Breast epithelium (tissue), 4 donors: ENCODE measurements at regions not wholly inside any gene's neighbourhood (a gene's known extent, or its start where the extent isn't known, plus 50 kb on each side); places are given as distances from the start of the nearest gene placed in this dataset.

Experiments used
- DNase-seq, 2 donors: peaks; one replicate each; pipeline ENCODE4 v3.0.0-alpha.2; 2019; ENCODE audit warnings: low spot score in 2 of 2
- H3K27ac ChIP-seq, 2 donors: fragments of 200-600 bp; sonication (generic) in 1 of 2; one replicate each; pipeline ENCODE4 v1.5.1; 2016 to 2019; ENCODE audit warnings: mild to moderate bottlenecking in 1 of 2
- H3K27me3 ChIP-seq, 2 donors: fragments of 200-600 bp; sonication (generic) in 1 of 2; one replicate each; pipeline versions ENCODE4 v1.5.1 to v1.6.0; 2017 to 2019; ENCODE audit warnings: control low read depth in 1 of 2, mild to moderate bottlenecking in 1 of 2
- H3K36me3 ChIP-seq: fragments of 200-600 bp; one replicate; pipeline ENCODE4 v1.5.1; 2019
- H3K4me1 ChIP-seq, 2 donors: fragments of 200-600 bp; sonication (generic); one replicate each; pipeline ENCODE4 v1.5.1; 2016 to 2019; ENCODE audit warnings: control low read depth in 1 of 2
- H3K4me3 ChIP-seq, 3 donors: fragments of 200-600 bp; sonication (generic); 1 replicate in 2 of 3; 2 replicates in 1 of 3; pipeline ENCODE4 v1.5.1; 2016 to 2019; ENCODE audit warnings: mild to moderate bottlenecking in 3 of 3, moderate library complexity in 2 of 3
- H3K9me3 ChIP-seq, 2 donors: fragments of 200-600 bp; sonication (generic) in 1 of 2; one replicate each; pipeline ENCODE4 v1.5.1; 2016 to 2019; ENCODE audit warnings: control low read depth in 1 of 2
- POLR2A ChIP-seq: fragments of 450-650 bp; IDR thresholded peaks from one replicate; pipeline ENCODE4 v1.6.1; 2016; ENCODE audit warnings: antibody characterized with exemption, mild to moderate bottlenecking, moderate library complexity
- POLR2AphosphoS5 ChIP-seq, 3 donors: sonication (generic); formaldehyde crosslinking; IDR thresholded peaks; one replicate each; pipeline ENCODE4 v1.6.1; 2017; ENCODE audit warnings: antibody characterized with exemption in 3 of 3
- intact Hi-C: fragments of 100-400 bp; cut with DNase I; formaldehyde crosslinking; loops from one replicate; pipeline ENCODE4 v1.15.1; 2023; ENCODE audit warnings: low total_unique reads
- TF ChIP-seq, protein P1 (sequence below), 3 donors: fragments of 450-650 bp; IDR thresholded peaks; one replicate each; pipeline ENCODE4 v1.5.1; 2016 to 2017; ENCODE audit warnings: antibody characterized with exemption in 3 of 3, mild to moderate bottlenecking in 3 of 3, moderate library complexity in 3 of 3

GRCh38 chr15:85878828-85879225, 84.1 kb upstream of the KLHL25 start:
- Histone ChIP-seq H3K27ac (no peak overlapping the region), H3K4me3 (no peak overlapping the region), H3K36me3 (no peaks in the 10 kb centered on the region), H3K27me3 (no peaks in the 10 kb centered on the region), H3K9me3 (no peaks in the 10 kb centered on the region), H3K4me1 (no peaks in the 10 kb centered on the region)
- no peak for TF ChIP-seq POLR2AphosphoS5 (IDR thresholded peaks at IDR 0.05)
- no peak for TF ChIP-seq POLR2A
- TF ChIP-seq, protein P1, sequence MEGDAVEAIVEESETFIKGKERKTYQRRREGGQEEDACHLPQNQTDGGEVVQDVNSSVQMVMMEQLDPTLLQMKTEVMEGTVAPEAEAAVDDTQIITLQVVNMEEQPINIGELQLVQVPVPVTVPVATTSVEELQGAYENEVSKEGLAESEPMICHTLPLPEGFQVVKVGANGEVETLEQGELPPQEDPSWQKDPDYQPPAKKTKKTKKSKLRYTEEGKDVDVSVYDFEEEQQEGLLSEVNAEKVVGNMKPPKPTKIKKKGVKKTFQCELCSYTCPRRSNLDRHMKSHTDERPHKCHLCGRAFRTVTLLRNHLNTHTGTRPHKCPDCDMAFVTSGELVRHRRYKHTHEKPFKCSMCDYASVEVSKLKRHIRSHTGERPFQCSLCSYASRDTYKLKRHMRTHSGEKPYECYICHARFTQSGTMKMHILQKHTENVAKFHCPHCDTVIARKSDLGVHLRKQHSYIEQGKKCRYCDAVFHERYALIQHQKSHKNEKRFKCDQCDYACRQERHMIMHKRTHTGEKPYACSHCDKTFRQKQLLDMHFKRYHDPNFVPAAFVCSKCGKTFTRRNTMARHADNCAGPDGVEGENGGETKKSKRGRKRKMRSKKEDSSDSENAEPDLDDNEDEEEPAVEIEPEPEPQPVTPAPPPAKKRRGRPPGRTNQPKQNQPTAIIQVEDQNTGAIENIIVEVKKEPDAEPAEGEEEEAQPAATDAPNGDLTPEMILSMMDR (IDR thresholded peaks at IDR 0.05) = no peak
- intact Hi-C loops = no loop called here
- DNase-seq = no peak

GRCh38 chr15:85879334-85880163, 84.8 kb upstream of the KLHL25 start:
- no peak overlapping the region for H3K4me3 ChIP-seq
- no peaks in the 10 kb centered on the region for H3K4me1 ChIP-seq
- no peaks in the 10 kb centered on the region for H3K36me3 ChIP-seq
- intact Hi-C loops = no loop called here
- no peaks in the 10 kb centered on the region for H3K9me3 ChIP-seq
- H3K27me3 ChIP-seq = no peaks in the 10 kb centered on the region
- DNase-seq = no peak
- no peak overlapping the region for H3K27ac ChIP-seq
- TF ChIP-seq POLR2A (no peak), POLR2AphosphoS5 (IDR thresholded peaks at IDR 0.05) (no peak)
- TF ChIP-seq, protein P1 (IDR thresholded peaks at IDR 0.05) = no peak

DNA sequence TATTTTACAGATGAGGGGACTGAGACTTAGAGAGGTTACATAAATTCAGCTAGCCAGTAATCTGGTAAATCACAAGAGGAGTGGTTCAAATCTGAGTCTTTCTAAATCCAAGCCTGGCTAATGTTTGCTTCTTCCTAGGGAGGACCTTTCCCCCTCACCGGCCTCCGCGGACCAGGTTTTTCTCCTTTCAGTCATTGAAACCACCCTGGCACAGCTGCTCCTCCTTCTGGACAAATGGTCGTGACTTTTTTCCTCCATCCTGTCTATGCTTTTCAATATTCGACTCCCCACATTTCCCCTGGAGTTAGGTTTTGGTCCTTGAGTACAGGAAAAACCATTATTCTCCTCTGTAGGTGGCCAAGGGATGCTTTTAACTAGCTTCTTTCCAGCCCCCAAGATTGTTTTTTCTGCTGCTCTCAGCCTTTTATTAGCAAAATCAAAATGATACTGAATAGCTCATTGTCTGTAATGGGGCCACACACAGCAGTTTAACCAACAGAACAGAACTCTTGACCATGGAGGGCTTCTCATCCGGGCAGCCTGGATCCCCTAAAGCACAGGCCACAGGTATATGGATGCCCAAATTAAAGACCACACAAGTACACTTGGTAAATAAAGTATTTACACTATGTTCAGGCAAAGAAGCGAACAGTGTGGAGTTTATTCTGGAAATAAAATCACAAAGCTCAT, 85.9 kb upstream of the KLHL25 start:
- H3K4me3 ChIP-seq = no peak overlapping the region
- intact Hi-C loops = no loop called here
- no peaks in the 10 kb centered on the region for H3K4me1 ChIP-seq
- H3K36me3 ChIP-seq = no peaks in the 10 kb centered on the region
- no peaks in the 10 kb centered on the region for H3K9me3 ChIP-seq
- TF ChIP-seq, protein P1 (IDR thresholded peaks at IDR 0.05) = no peak
- no peak for TF ChIP-seq POLR2A
- TF ChIP-seq POLR2AphosphoS5 (IDR thresholded peaks at IDR 0.05) = no peak
- no peak for DNase-seq
- H3K27ac ChIP-seq = no peak overlapping the region
- no peaks in the 10 kb centered on the region for H3K27me3 ChIP-seq

DNA sequence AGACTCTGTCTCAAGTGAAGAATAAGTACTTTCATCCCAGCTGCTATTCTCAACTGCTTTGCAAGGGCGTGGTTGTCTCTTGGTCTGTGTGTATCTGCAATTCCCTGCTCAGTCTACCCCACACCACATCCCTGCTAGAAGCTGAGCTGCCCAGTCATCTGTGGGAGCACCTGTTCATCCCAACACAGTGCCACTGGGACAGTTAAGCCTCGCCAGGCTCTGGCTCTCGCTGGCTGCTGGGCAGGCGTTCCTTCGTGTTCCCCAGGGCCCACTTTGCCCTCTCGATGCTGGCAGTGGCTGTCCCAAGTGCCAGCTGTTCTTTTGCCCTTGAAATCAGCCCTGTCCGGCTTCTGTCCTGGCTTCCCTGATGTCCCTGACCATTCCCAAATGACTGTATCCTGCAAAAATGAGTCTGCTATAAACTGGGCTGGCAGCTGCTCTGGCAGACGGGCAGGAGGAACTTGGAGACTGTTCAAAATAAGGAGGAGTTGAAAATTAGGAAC, 91.6 kb upstream of the KLHL25 start:
- DNase-seq = no peak
- intact Hi-C loops = no loop called here
- H3K4me3 ChIP-seq = no peak overlapping the region
- H3K27me3 ChIP-seq = peaks cover 0 to 9% of the 10 kb centered on the region in 2 donors
- no peak overlapping the region for H3K27ac ChIP-seq
- H3K36me3 ChIP-seq = no peaks in the 10 kb centered on the region
- no peaks in the 10 kb centered on the region for H3K4me1 ChIP-seq
- H3K9me3 ChIP-seq = no peaks in the 10 kb centered on the region
- TF ChIP-seq POLR2AphosphoS5 (IDR thresholded peaks at IDR 0.05) = no peak
- TF ChIP-seq POLR2A = no peak
- TF ChIP-seq, protein P1 (IDR thresholded peaks at IDR 0.05) = no peak
